ENCODE measurements at regions not wholly inside any gene's neighbourhood (a gene's known extent, or its start where the extent isn't known, plus 50 kb on each side); places are given as distances from the start of the nearest gene placed in this dataset.

DNA sequence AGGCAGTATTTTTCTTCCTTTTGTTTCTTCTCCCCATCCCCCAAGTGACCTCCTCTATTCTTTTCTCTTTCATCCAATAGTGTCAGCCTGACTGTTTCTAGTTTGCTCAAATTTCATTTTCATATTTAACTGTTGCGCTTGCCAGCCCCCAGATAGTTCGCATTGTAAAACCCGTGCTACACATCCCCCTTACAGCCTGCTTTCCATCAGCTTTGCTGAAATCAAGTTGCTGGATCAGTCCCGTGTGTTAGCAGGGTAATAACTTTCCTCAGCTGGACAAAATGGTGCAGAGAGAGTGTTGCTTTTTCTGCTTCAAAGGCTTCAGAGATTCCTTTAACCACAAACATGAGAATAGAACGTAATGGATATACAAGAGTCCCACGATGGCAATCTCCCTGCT is 180.6 kb upstream of the NPVF start:
- Mint-ChIP-seq H3K9me3 (ENCODE audit: unreplicated experiment) (no peaks in the 10 kb centered on the region), H3K4me3 (ENCODE audit: unreplicated experiment) (no peak overlapping the region), H3K36me3 (ENCODE audit: low read depth, unreplicated experiment) (peaks cover 4% of the 10 kb centered on the region), H3K27me3 (ENCODE audit: low read depth, unreplicated experiment) (peaks cover 18% of the 10 kb centered on the region), H3K4me1 (ENCODE audit: low read depth, unreplicated experiment) (no peaks in the 10 kb centered on the region), H3K27ac (ENCODE audit: unreplicated experiment) (no peak overlapping the region)
- Histone ChIP-seq H2AFZ (ENCODE audit: low read depth, low read length) (no peak overlapping the region), H3K4me2 (ENCODE audit: low read length) (no peak overlapping the region), H3K36me3 (ENCODE audit: insufficient read depth, low read length) (no peaks in the 10 kb centered on the region), H3K4me1 (ENCODE audit: insufficient read depth, low read length) (no peaks in the 10 kb centered on the region), H3K27ac (ENCODE audit: low read depth, low read length) (no peak overlapping the region), H4K20me1 (ENCODE audit: insufficient read depth, low read length) (no peaks in the 10 kb centered on the region), H3K9ac (ENCODE audit: low read length) (no peak overlapping the region), H3K79me2 (ENCODE audit: insufficient read depth, low read length) (no peaks in the 10 kb centered on the region), H3K4me3 (ENCODE audit: insufficient read depth, low read depth, low read length) (no peak overlapping the region), H3K9me3 (ENCODE audit: insufficient read depth, low read depth, low read length) (no peaks in the 10 kb centered on the region), H3K27me3 (ENCODE audit: insufficient read depth, low read length) (no peaks in the 10 kb centered on the region)
- TF ChIP-seq EZH2 (IDR thresholded peaks at IDR 0.05; ENCODE audit: insufficient read depth, low read length): no peak
- TF ChIP-seq, protein P1, sequence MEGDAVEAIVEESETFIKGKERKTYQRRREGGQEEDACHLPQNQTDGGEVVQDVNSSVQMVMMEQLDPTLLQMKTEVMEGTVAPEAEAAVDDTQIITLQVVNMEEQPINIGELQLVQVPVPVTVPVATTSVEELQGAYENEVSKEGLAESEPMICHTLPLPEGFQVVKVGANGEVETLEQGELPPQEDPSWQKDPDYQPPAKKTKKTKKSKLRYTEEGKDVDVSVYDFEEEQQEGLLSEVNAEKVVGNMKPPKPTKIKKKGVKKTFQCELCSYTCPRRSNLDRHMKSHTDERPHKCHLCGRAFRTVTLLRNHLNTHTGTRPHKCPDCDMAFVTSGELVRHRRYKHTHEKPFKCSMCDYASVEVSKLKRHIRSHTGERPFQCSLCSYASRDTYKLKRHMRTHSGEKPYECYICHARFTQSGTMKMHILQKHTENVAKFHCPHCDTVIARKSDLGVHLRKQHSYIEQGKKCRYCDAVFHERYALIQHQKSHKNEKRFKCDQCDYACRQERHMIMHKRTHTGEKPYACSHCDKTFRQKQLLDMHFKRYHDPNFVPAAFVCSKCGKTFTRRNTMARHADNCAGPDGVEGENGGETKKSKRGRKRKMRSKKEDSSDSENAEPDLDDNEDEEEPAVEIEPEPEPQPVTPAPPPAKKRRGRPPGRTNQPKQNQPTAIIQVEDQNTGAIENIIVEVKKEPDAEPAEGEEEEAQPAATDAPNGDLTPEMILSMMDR (IDR thresholded peaks at IDR 0.05; ENCODE audit: insufficient read depth, low read depth, low read length): no peak
- DNase-seq (ENCODE audit: low read depth) (no peak), FAIRE-seq (no peak)

DNA sequence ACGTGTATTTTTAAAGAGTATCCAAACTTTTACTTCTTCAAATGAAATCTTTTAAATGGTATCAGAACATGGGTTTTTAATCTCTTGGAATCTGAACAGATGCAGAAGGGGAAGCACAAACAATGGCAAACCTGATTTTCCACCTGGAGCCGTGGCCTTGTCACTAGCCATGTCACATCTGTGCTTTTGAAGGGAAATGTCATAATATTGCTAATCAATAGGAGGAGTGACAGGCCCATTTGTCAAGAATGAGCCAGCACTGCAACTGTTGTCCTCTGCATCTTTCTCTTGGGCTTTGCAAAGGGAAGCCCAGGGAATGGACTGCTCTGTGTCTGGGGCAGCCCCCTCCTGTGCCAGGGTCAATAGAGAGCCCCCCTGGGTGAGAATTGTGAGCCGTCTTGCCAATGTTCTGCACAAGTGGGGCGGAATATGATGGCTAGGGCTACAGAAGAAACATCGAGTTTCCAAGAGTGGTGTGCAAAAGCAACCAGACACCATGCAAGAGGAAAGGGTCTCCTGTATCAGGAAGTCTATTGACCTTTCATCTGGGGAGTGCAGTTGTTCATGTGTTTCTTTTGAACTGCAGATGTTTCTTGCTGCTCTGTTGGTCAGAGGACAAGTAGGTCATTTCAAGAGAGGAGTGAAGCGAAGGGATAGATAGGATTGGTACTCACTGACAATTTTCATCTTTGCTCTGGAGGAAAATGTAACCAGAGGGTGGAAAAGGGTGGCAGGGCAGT is 181.8 kb upstream of the NPVF start:
- DNase-seq (ENCODE audit: low read depth) (no peak), FAIRE-seq (no peak)
- H2AFZ ChIP-seq (ENCODE audit: low read depth, low read length): no peak overlapping the region
- Mint-ChIP-seq H3K27me3 (ENCODE audit: low read depth, unreplicated experiment) (peaks cover 19% of the 10 kb centered on the region), H3K36me3 (ENCODE audit: low read depth, unreplicated experiment) (peaks cover 4% of the 10 kb centered on the region), H3K4me3 (ENCODE audit: unreplicated experiment) (no peak overlapping the region), H3K4me1 (ENCODE audit: low read depth, unreplicated experiment) (no peaks in the 10 kb centered on the region), H3K27ac (ENCODE audit: unreplicated experiment) (no peak overlapping the region), H3K9me3 (ENCODE audit: unreplicated experiment) (peaks cover 1% of the 10 kb centered on the region)
- no peak overlapping the region for H3K9ac ChIP-seq (ENCODE audit: low read length)
- H3K27ac ChIP-seq (ENCODE audit: low read depth, low read length): no peak overlapping the region
- no peaks in the 10 kb centered on the region for H3K4me1 ChIP-seq (ENCODE audit: insufficient read depth, low read length)
- H3K36me3 ChIP-seq (ENCODE audit: insufficient read depth, low read length): no peaks in the 10 kb centered on the region
- no peaks in the 10 kb centered on the region for H4K20me1 ChIP-seq (ENCODE audit: insufficient read depth, low read length)
- TF ChIP-seq, protein P1 (IDR thresholded peaks at IDR 0.05; ENCODE audit: insufficient read depth, low read depth, low read length): no peak
- TF ChIP-seq EZH2 (IDR thresholded peaks at IDR 0.05; ENCODE audit: insufficient read depth, low read length): no peak
- no peaks in the 10 kb centered on the region for H3K79me2 ChIP-seq (ENCODE audit: insufficient read depth, low read length)
- no peak overlapping the region for H3K4me3 ChIP-seq (ENCODE audit: insufficient read depth, low read depth, low read length)
- no peaks in the 10 kb centered on the region for H3K9me3 ChIP-seq (ENCODE audit: insufficient read depth, low read depth, low read length)
- H3K27me3 ChIP-seq (ENCODE audit: insufficient read depth, low read length): no peaks in the 10 kb centered on the region
- no peak overlapping the region for H3K4me2 ChIP-seq (ENCODE audit: low read length)

DNA sequence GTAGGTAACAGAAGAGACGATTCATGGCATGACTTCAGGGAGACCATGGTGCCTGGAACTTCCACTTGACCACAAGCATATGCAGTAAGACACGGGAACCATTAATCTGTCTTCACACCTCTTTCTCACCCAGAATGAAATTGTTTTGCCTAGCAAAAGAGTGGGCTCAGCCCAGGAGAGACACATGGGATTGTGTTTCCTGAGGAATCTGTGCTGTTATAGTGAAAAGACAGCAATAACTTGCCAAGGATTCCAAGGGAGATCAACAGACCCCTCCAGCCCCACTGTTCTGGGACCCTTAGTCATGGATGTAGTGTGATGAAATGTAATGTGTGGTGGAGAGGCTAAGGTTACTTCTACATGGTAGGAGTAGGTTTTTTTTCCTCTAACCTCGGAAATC is 192.5 kb upstream of the NPVF start:
- Histone ChIP-seq H3K27me3 (ENCODE audit: insufficient read depth, low read length) (no peaks in the 10 kb centered on the region), H2AFZ (ENCODE audit: low read depth, low read length) (no peak overlapping the region), H3K9ac (ENCODE audit: low read length) (no peak overlapping the region), H4K20me1 (ENCODE audit: insufficient read depth, low read length) (no peaks in the 10 kb centered on the region), H3K4me1 (ENCODE audit: insufficient read depth, low read length) (no peaks in the 10 kb centered on the region), H3K4me3 (ENCODE audit: insufficient read depth, low read depth, low read length) (no peak overlapping the region), H3K36me3 (ENCODE audit: insufficient read depth, low read length) (no peaks in the 10 kb centered on the region), H3K9me3 (ENCODE audit: insufficient read depth, low read depth, low read length) (no peaks in the 10 kb centered on the region), H3K79me2 (ENCODE audit: insufficient read depth, low read length) (no peaks in the 10 kb centered on the region), H3K4me2 (ENCODE audit: low read length) (no peak overlapping the region), H3K27ac (ENCODE audit: low read depth, low read length) (no peak overlapping the region)
- Mint-ChIP-seq H3K9me3 (ENCODE audit: unreplicated experiment) (no peaks in the 10 kb centered on the region), H3K36me3 (ENCODE audit: low read depth, unreplicated experiment) (no peaks in the 10 kb centered on the region), H3K27ac (ENCODE audit: unreplicated experiment) (no peak overlapping the region), H3K4me1 (ENCODE audit: low read depth, unreplicated experiment) (no peaks in the 10 kb centered on the region), H3K27me3 (ENCODE audit: low read depth, unreplicated experiment) (peaks cover 5% of the 10 kb centered on the region), H3K4me3 (ENCODE audit: unreplicated experiment) (no peak overlapping the region)
- TF ChIP-seq, protein P1 (IDR thresholded peaks at IDR 0.05; ENCODE audit: insufficient read depth, low read depth, low read length): no peak
- no peak for TF ChIP-seq EZH2 (IDR thresholded peaks at IDR 0.05; ENCODE audit: insufficient read depth, low read length)
- no peak for FAIRE-seq
- DNase-seq (ENCODE audit: low read depth): no peak

Measured in astrocyte (in vitro differentiated cells and primary cell).